ENCODE measurements at regions not wholly inside any gene's neighbourhood (a gene's known extent, or its start where the extent isn't known, plus 50 kb on each side); places are given as distances from the start of the nearest gene placed in this dataset.

GRCh38 chr5:166324372-166324771, 1967.1 kb upstream of the WWC1 start:
- Histone ChIP-seq H3K9me3 (ENCODE audit: low read length) (peaks cover 81% of the 10 kb centered on the region), H3K36me3 (replicated peaks in 1 of 2; ENCODE audit: control insufficient read depth in 1 of 2, insufficient read depth in 2 of 2, low read length in 2 of 2) (no peaks in the 10 kb centered on the region), H3K79me2 (ENCODE audit: insufficient read depth, low read length) (no peaks in the 10 kb centered on the region), H3K4me1 (ENCODE audit: insufficient read depth, low read length) (no peaks in the 10 kb centered on the region), H3K4me3 (replicated peaks in 1 of 3; ENCODE audit: insufficient read depth in 1 of 3, low read depth in 2 of 3, low read length in 3 of 3) (no peak overlapping the region), H3K27me3 (ENCODE audit: control insufficient read depth in 1 of 2, insufficient read depth in 2 of 2, low read length in 2 of 2) (no peaks in the 10 kb centered on the region; a peak in 1 of 5 replicates), H3K9ac (ENCODE audit: insufficient read depth, low read depth, low read length) (no peak overlapping the region), H4K20me1 (ENCODE audit: insufficient read depth, low read length) (no peaks in the 10 kb centered on the region), H2AFZ (ENCODE audit: low read length) (no peak overlapping the region), H3K4me2 (ENCODE audit: low read depth, low read length) (no peak overlapping the region), H3K27ac (ENCODE audit: extremely low read length, insufficient read depth, low read length) (no peak overlapping the region)
- ChIA-PET POLR2A (no interaction called here), CTCF (ENCODE audit: low intra/inter-chr PET ratio, low total read pairs) (no interaction called here)
- FAIRE-seq, result no peak
- intact Hi-C loops (cut with micrococcal nuclease; ENCODE audit: unreplicated experiment) (no loop called here), in situ Hi-C loops (cut with HindIII; ENCODE audit: extremely low pct_ligation_motif_present, low pct_unique_long_range_greater_than_20kb) (no loop called here)
- 3% methylated on average over 6 of the region's 6 CpGs for WGBS (ENCODE audit: low lambda C conversion rate)
- no peak for DNase-seq (ENCODE audit: low spot score)
- TF ChIP-seq YEATS2 (CRISPR knock-in tag; IDR thresholded peaks at IDR 0.05; ENCODE audit: borderline replicate concordance) (no peak), ZSCAN22 (CRISPR knock-in tag; IDR thresholded peaks at IDR 0.05) (no peak), HNRNPH1 (optimal IDR thresholded peaks at IDR 0.05; ENCODE audit: low read depth, low read length) (no peak)
- TF ChIP-seq, protein P1, sequence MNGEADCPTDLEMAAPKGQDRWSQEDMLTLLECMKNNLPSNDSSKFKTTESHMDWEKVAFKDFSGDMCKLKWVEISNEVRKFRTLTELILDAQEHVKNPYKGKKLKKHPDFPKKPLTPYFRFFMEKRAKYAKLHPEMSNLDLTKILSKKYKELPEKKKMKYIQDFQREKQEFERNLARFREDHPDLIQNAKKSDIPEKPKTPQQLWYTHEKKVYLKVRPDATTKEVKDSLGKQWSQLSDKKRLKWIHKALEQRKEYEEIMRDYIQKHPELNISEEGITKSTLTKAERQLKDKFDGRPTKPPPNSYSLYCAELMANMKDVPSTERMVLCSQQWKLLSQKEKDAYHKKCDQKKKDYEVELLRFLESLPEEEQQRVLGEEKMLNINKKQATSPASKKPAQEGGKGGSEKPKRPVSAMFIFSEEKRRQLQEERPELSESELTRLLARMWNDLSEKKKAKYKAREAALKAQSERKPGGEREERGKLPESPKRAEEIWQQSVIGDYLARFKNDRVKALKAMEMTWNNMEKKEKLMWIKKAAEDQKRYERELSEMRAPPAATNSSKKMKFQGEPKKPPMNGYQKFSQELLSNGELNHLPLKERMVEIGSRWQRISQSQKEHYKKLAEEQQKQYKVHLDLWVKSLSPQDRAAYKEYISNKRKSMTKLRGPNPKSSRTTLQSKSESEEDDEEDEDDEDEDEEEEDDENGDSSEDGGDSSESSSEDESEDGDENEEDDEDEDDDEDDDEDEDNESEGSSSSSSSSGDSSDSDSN (CRISPR knock-in tag; IDR thresholded peaks at IDR 0.05), result no peak
- ATAC-seq, result no peak
- BruUV-seq (replicated peaks), result no TSS peak

DNA sequence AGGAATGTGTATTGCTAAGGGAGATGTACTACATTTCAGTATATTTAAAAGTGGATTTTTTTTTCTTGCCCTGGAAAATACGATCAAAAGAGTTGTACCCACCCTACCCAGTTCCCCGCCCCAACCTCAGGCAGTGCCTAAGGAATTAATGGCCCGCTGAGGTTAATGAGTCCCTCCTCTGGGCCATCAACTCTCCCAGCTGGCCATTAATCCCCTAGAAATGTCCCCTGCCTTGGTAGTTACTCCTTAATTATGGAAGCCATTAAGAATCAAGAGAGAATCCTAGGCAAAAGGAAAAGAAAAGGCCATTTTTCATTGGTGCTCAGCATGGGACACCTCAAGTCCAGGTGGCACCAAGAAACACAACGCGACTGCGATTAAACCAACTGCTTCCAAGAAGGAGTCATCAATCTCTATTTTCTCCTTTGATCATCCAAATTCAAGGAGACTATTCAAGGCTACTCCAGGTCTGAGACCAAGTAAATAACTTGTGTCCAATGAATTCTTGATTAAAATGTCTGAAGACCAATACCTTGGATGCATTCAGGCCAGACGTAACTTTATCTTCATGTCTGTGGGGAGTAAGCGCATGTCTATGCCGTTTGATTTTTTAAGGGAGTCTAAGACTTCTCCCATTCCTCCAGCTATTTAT, 1962.2 kb upstream of the WWC1 start:
- ATAC-seq, result no peak
- no peak for TF ChIP-seq SMAD9 (CRISPR knock-in tag; IDR thresholded peaks at IDR 0.05)
- TF ChIP-seq MTF2 (CRISPR knock-in tag; IDR thresholded peaks at IDR 0.05; ENCODE audit: borderline replicate concordance), result no peak
- TF ChIP-seq MED8 (CRISPR knock-in tag; IDR thresholded peaks at IDR 0.05; ENCODE audit: insufficient replicate concordance), result no peak
- TF ChIP-seq IRF1 (CRISPR knock-in tag; IDR thresholded peaks at IDR 0.05; ENCODE audit: low read depth), result no peak
- TF ChIP-seq ZNF296 (CRISPR knock-in tag; conservative IDR thresholded peaks at IDR 0.05), result no peak
- no peak for TF ChIP-seq CEBPG (CRISPR knock-in tag; IDR thresholded peaks at IDR 0.05)
- TF ChIP-seq PRDM4 (CRISPR knock-in tag; IDR thresholded peaks at IDR 0.05; ENCODE audit: borderline replicate concordance), result no peak
- no peak for TF ChIP-seq ZNF614 (CRISPR knock-in tag; IDR thresholded peaks at IDR 0.05; ENCODE audit: borderline replicate concordance)

More for the DNA sequence above, 1962.2 kb upstream of the WWC1 start:
- Histone ChIP-seq H2AFZ (ENCODE audit: low read length) (no peak overlapping the region), H3K79me2 (ENCODE audit: insufficient read depth, low read length) (no peaks in the 10 kb centered on the region), H3K27ac (ENCODE audit: extremely low read length, insufficient read depth, low read length) (no peak overlapping the region), H3K9me3 (ENCODE audit: low read length) (peaks cover 82% of the 10 kb centered on the region), H3K36me3 (replicated peaks in 1 of 2; ENCODE audit: control insufficient read depth in 1 of 2, insufficient read depth in 2 of 2, low read length in 2 of 2) (no peaks in the 10 kb centered on the region), H3K27me3 (ENCODE audit: control insufficient read depth in 1 of 2, insufficient read depth in 2 of 2, low read length in 2 of 2) (no peaks in the 10 kb centered on the region), H3K4me1 (ENCODE audit: insufficient read depth, low read length) (no peaks in the 10 kb centered on the region), H4K20me1 (ENCODE audit: insufficient read depth, low read length) (no peaks in the 10 kb centered on the region), H3K4me3 (replicated peaks in 1 of 3; ENCODE audit: insufficient read depth in 1 of 3, low read depth in 2 of 3, low read length in 3 of 3) (no peak overlapping the region), H3K9ac (ENCODE audit: insufficient read depth, low read depth, low read length) (no peak overlapping the region), H3K4me2 (ENCODE audit: low read depth, low read length) (no peak overlapping the region)
- POLR2A ChIA-PET, result no interaction called here
- in situ Hi-C loops (cut with HindIII; ENCODE audit: extremely low pct_ligation_motif_present, low pct_unique_long_range_greater_than_20kb) (no loop called here), intact Hi-C loops (cut with micrococcal nuclease; ENCODE audit: unreplicated experiment) (no loop called here)
- no TSS peak for BruUV-seq (replicated peaks)
- CTCF ChIA-PET (ENCODE audit: low intra/inter-chr PET ratio, low total read pairs), result no interaction called here
- no peak for FAIRE-seq
- no peak for DNase-seq (ENCODE audit: low spot score)
- 52% methylated on average over 9 of the region's 9 CpGs for whole genome bisulfite sequencing (ENCODE audit: low lambda C conversion rate)
